Nucleus accumbens (tissue), 56 donors: ENCODE measurements at regions not wholly inside any gene's neighbourhood (a gene's known extent, or its start where the extent isn't known, plus 50 kb on each side); places are given as distances from the start of the nearest gene placed in this dataset.

Source experiments
- DNase-seq, 56 donors: peaks; one replicate each; lab custom pipeline; 2025; lab: John Stamatoyannopoulos, UW

DNA sequence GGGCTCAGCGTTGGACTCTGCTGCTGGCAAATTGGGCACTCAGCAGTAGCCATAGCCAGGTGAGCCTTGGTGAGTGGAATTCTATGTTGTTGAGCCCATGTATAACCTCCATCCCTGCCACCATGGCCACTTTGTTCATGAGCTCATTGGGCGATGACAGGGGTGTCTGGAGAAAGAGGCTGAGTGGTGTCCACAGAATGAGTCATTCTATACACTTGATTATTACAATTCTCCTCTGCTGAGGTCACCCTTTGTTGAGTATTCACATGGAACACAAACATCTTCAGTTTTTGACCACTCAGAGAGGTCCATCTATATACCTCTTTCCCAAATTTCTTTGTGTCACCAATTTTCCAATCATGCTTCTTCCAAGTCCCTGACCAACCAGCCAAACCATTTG is 1341.7 kb downstream of the PCDH7 start:
- no peak for DNase-seq

DNA sequence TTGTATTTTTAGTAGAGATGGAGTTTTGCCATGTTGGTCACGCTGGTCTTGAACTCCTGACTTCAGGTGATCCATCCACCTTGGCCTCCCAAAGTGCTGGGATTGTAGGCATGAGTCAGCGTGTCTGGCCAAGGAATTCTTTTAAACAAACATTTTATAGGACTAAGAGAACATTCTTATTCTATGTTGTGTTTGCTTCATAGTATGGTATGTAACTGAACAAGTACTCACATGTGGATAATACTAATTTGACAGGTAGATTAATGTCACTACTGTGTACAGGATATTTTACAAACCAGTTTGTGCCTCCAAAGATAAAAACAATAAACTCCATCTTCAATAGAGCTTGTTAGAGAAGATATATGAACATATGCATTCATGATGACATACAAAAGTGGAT is 1353.4 kb downstream of the PCDH7 start:
- DNase-seq, result no peak

- DNase-seq, result no peak
Measured at GRCh38 chr4:32087211-32087610, 1367.0 kb downstream of the PCDH7 start.

DNA sequence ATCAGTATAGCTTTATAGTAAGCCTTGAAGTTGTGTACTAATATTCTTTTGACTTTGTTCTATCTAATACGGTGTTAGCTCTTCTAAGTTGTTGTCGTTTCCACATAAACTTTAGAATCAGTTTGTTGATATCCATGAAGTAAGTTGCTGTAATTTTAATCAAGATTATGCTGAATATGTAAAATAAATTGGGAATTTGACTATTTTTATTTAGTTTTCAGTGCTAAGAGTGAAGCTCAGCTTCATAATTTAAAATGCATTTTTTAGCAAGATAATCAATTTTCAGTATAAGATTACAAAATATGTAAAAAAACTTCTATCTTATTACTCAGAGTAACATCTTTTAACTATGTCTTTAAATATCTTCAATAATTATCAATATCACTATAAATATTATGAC is 1374.8 kb downstream of the PCDH7 start:
- no peak for DNase-seq

GRCh38 chr4:32102896-32103295 is 1382.7 kb downstream of the PCDH7 start:
- no peak for DNase-seq

DNA sequence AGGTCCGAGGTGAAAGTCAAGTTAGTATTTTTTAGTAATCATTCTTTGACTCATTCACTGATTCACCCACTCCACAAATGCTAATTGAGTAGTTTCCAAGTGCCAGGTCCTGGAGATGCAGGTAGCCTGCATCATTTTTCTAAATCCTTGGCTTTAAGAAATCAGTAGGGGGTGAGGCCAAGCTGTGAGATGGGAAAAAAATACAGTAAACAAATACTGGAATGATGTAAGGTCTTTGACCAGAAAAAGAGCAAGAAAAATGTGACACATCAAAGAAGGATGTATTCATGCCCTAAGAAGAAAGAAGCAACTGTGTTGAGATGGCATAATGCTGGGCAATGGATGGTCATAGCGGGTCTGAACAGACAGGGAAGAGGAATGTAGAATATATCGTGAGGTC is 1386.6 kb downstream of the PCDH7 start:
- DNase-seq, result no peak

GRCh38 chr4:32112891-32113290 is 1392.7 kb downstream of the PCDH7 start:
- DNase-seq, result no peak

DNA sequence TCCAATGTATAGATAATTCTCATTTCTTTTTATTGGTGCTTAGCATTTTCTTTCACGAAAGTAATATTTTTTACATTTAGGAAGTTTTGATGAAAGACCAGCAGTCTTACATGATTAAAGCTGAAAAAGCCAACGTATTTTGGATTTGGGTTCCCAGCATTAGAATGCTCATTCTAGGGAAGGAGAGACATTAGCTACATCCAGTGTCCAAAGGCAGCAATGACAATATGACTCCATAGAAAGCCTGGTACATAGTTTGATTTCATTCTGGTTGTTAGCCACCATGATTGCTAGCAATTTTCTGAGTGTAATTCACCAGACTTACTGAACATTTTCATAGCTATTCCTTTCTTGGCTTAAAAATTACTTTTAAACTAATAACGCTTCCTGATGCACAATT is 1397.5 kb downstream of the PCDH7 start:
- no peak for DNase-seq

- DNase-seq, result no peak
Measured at GRCh38 chr4:32119907-32120306, 1399.7 kb downstream of the PCDH7 start.

- no peak for DNase-seq
Measured at GRCh38 chr4:32128549-32128948, 1408.4 kb downstream of the PCDH7 start.

DNA sequence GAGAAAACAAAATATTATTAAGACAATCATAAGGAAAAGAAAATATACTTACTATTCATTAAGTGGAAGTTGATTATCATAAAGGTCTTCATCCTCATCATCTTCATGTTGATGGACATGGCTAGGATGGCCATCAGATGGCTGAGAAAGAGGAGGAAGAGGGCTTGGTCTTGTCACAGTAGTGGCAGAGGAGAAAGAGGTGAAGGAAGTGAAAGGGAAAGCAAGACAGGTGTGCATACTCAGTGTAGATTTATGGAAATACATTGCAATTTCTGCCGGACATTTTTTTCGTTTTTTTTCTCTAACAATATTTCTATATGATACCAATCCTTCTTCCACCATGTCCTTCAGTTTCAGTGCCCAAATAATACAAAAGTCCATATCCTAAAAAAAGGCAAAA is 1409.8 kb downstream of the PCDH7 start:
- DNase-seq, result no peak

GRCh38 chr4:32133141-32133540 is 1413.0 kb downstream of the PCDH7 start:
- no peak for DNase-seq

DNA sequence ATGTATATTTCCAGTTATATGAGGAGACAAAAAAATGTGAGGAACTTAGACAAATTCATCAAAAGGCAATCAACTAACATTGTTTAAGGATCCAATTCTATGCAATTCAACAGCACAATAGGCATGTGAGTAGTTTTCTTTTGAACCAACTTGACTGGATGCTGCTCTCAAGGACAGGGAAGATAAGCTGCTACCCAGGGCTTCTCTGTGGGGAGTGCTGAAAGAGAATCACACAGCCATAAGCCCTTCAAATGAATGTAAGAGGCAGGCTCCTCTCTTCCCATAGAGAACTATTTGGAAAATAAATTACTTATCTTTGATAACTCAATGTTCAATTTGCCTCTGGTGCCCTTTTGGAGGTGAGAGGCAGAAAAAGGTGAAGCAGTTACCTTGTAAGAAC is 1413.6 kb downstream of the PCDH7 start:
- DNase-seq, result no peak

DNA sequence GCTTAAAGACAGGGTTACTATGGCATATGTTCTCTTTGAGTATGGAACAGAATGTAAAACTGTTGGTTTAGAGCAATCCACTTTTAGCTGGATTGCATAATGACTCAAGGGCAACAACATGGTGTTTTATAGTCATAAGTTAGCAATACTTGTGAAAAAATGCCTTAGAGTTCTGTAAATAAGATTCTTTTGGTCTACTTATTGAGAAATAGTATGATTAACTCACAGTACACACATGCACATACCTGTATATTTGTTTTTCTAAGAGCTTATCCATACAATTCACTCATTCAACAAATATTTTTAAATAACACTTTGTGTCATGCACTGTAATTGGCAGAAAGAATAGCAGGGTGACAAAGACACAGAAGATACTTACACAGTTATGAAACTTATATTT is 1415.5 kb downstream of the PCDH7 start:
- DNase-seq, result no peak

- no peak for DNase-seq
Measured at GRCh38 chr4:32136081-32136787, 1416.1 kb downstream of the PCDH7 start.

- no peak for DNase-seq
Measured at GRCh38 chr4:32140636-32141035, 1420.5 kb downstream of the PCDH7 start.

- no peak for DNase-seq
Measured at GRCh38 chr4:32142075-32142474, 1421.9 kb downstream of the PCDH7 start.

DNA sequence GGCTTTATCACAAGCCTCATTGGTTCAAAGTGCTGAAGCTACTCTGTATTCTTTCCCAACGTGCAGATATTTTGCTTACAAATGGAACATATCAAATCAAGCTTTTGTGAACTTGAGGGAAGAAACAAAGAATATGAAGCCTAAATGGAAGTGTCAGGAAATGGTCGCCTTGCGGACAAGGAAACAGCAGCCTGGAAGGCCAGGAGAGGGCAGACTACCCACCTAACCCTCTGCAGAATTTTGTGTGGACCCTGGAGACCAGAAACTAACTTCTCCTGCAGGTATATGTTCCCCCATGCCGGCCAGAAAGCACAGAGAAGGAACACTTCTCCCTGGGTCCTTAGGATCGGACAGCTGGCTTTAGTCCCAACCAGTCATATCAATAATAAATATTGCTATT is 1425.8 kb downstream of the PCDH7 start:
- DNase-seq, result no peak

DNA sequence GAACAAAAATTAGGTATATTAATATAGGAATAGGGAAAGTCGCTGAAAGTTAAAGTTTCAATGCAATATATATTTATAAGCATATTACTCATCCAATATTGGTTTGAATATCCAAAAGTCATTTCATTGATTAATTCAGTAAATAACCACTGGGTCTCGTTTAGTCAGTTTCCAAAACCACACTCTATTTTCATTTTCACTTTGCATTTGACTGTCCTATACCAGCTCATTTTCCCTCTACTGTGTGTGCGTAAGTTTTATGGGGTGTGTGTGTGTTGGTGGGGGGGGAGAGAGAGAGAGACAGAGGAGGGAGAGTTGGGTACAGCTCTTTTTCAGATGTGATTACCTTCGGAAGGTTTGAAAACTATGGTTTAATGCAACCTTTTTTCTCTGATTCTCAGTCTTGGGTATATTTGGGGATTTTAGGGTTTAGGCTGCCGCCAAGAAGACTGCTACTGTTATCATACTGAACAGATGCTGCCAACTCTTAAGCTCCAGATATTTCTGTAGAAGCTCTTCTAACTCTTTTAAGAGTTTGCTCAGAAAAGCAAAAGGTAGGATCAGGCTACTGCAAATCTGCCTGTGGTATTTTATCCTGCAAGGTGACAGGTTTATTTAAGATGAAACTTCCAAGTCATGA is 1427.4 kb downstream of the PCDH7 start:
- DNase-seq, result no peak

- DNase-seq, result no peak
Measured at GRCh38 chr4:32148111-32148666, 1428.0 kb downstream of the PCDH7 start.

DNA sequence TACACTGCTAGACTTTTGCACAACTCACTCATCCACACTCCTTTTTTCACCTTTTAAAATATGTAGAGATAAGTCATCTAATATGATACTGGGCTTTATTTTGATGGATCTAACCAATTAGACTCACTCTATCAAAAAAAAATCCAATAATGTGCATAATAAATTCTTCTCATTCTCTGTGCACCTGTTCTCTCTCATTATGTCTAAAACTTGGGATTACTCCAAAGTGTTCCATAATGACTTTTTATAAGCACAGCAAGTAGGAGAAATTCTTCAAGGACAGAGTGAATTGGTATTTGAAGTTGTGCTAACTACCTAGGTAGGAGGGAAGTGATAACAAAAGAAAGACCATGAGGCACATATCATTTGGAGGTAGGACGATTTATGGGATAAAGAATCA is 1438.8 kb downstream of the PCDH7 start:
- no peak for DNase-seq

DNA sequence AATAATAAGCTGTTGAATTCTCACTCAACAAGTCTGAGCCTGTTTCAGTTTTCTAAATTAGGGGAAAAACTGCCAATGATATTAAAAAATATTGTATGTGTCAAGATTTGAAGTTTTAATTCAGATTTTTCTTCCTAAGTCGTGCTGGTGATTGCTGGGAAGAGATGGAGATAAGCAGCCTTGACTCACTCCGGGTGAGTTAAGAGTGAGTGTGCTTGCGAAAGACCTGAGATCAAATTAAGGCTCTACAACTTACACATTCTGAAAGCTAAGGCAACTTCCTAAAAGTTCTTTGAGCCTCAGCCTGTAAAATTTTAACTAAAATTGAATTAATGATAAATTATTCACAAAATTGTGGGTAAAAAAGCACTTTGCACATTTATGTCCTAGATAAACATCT is 1441.2 kb downstream of the PCDH7 start:
- DNase-seq, result no peak
